HL-60 (cell line): ENCODE measurements at regions not wholly inside any gene's neighbourhood (a gene's known extent, or its start where the extent isn't known, plus 50 kb on each side); places are given as distances from the start of the nearest gene placed in this dataset.

Experiments
- GABPA ChIP-seq: IDR thresholded peaks from 2 replicates; pipeline ENCODE4 v1.6.1; 2012; ENCODE audit warnings: low read depth
- POLR2AphosphoS5 ChIP-seq: IDR thresholded peaks from 2 replicates; pipeline ENCODE4 v1.6.1; 2012; ENCODE audit warnings: low read depth
- SPI1 ChIP-seq: IDR thresholded peaks from 2 replicates; pipeline ENCODE4 v1.6.1; 2012; ENCODE audit warnings: low read depth, mild to moderate bottlenecking, borderline replicate concordance
- TF ChIP-seq, protein P1 (sequence below): IDR thresholded peaks from one replicate; pipeline ENCODE4 v1.5.1; 2011; ENCODE audit warnings: low read length, control low read depth, inconsistent platforms; ENCODE audit not compliant: insufficient read depth

DNA sequence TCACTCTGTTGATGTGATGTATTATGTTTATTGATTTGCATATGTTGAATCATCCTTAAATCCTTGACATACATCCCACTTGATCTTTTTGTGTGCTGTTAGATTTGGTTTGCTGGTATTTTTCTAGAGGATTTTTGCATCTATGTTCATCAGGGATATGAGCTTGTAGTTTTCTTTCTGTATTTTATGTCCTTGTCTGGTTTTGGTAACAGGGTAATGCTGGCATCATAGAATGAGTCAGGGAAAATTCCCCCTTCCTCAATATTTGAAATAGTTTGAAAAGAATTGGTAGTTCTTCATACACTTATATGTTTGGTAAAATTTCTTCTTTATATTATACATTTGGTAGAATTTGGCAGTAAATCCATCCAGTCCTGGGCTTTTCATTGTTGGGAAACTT is 89.4 kb upstream of the SLC13A1 start:
- TF ChIP-seq, protein P1, sequence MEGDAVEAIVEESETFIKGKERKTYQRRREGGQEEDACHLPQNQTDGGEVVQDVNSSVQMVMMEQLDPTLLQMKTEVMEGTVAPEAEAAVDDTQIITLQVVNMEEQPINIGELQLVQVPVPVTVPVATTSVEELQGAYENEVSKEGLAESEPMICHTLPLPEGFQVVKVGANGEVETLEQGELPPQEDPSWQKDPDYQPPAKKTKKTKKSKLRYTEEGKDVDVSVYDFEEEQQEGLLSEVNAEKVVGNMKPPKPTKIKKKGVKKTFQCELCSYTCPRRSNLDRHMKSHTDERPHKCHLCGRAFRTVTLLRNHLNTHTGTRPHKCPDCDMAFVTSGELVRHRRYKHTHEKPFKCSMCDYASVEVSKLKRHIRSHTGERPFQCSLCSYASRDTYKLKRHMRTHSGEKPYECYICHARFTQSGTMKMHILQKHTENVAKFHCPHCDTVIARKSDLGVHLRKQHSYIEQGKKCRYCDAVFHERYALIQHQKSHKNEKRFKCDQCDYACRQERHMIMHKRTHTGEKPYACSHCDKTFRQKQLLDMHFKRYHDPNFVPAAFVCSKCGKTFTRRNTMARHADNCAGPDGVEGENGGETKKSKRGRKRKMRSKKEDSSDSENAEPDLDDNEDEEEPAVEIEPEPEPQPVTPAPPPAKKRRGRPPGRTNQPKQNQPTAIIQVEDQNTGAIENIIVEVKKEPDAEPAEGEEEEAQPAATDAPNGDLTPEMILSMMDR, result no peak
- TF ChIP-seq SPI1 (no peak), POLR2AphosphoS5 (no peak), GABPA (no peak)
